HUES64 (cell line): ENCODE measurements at regions not wholly inside any gene's neighbourhood (a gene's known extent, or its start where the extent isn't known, plus 50 kb on each side); places are given as distances from the start of the nearest gene placed in this dataset.

Experiments used
- H3K27ac ChIP-seq: 2 replicates; pipeline ENCODE4 v1.7.0; 2013; ENCODE audit warnings: low read depth, low read length, inconsistent platforms
- H3K27me3 ChIP-seq: 2 replicates; pipeline ENCODE4 v1.6.1; 2013; ENCODE audit warnings: mild to moderate bottlenecking, low read length; ENCODE audit not compliant: insufficient read depth
- H3K36me3 ChIP-seq: 2 replicates; pipeline ENCODE4 v1.6.1; 2013; ENCODE audit warnings: mild to moderate bottlenecking, low read length; ENCODE audit not compliant: insufficient read depth
- H3K4me1 ChIP-seq: 2 replicates; pipeline ENCODE4 v1.6.1; 2013; ENCODE audit warnings: mild to moderate bottlenecking, low read length, moderate library complexity; ENCODE audit not compliant: insufficient read depth
- H3K4me3 ChIP-seq: 2 replicates; pipeline ENCODE4 v1.5.1; 2013; ENCODE audit warnings: mild to moderate bottlenecking, low read length, moderate library complexity
- H3K9ac ChIP-seq: 2 replicates; pipeline ENCODE4 v1.6.1; 2013; ENCODE audit warnings: mild to moderate bottlenecking, low read depth, low read length
- H3K9me3 ChIP-seq: 2 replicates; pipeline ENCODE4 v1.6.1; 2013; ENCODE audit warnings: low read depth, low read length; ENCODE audit not compliant: insufficient read depth
- WGBS: fragments of 150-250, 120-280 bp; methylation state at CpG from one replicate; pipeline ENCODE4 v1.1.7; 2013; ENCODE audit warnings: missing lambda C conversion rate; 5-methylcytosine and 5-hydroxymethylcytosine counted together

GRCh38 chr6:156600678-156601077 lies 176.5 kb upstream of the ARID1B start:
- Histone ChIP-seq H3K9ac (no peak overlapping the region), H3K9me3 (peaks cover 13% of the 10 kb centered on the region), H3K27me3 (no peaks in the 10 kb centered on the region), H3K27ac (no peak overlapping the region), H3K4me3 (no peak overlapping the region), H3K4me1 (peaks cover 6% of the 10 kb centered on the region; the same call in 1 of the 2 replicates), H3K36me3 (no peaks in the 10 kb centered on the region; the same call in 1 of the 2 replicates)
- WGBS = 85% methylated on average over 9 of the region's 9 CpGs

- Histone ChIP-seq H3K4me1 (peaks cover 6% of the 10 kb centered on the region; the same call in 1 of the 2 replicates), H3K4me3 (no peak overlapping the region), H3K27ac (no peak overlapping the region), H3K27me3 (no peaks in the 10 kb centered on the region), H3K36me3 (no peaks in the 10 kb centered on the region; the same call in 1 of the 2 replicates), H3K9me3 (peaks cover 13% of the 10 kb centered on the region), H3K9ac (no peak overlapping the region)
- 90% methylated on average over 5 of the region's 5 CpGs for WGBS
These were observed 177.1 kb upstream of the ARID1B start for GRCh38 chr6:156599978-156600590.

DNA sequence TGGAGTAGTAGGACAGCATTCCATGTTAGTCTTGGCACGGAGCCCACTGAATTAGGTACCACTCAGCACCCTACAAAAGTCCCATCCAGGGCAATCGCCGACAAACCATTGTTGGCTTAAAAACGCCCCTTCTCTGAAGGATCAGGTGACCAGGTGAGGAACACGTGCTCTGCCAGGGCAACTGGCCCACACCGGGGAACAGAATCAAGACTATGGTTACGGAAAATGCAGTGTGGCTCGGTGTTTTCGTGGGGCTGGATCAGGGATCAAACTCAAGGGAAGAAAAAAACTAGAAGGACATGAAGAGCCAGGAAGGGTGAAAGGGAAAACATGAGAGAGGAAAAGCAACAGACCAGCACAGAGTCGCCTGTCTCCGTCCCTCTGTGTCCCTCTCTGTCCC lies 177.8 kb upstream of the ARID1B start:
- Histone ChIP-seq H3K4me3 (no peak overlapping the region), H3K9me3 (peaks cover 10% of the 10 kb centered on the region), H3K9ac (no peak overlapping the region), H3K27ac (no peak overlapping the region), H3K27me3 (no peaks in the 10 kb centered on the region), H3K4me1 (peaks cover 6% of the 10 kb centered on the region; the same call in 1 of the 2 replicates), H3K36me3 (no peaks in the 10 kb centered on the region; the same call in 1 of the 2 replicates)
- 93% methylated on average over 11 of the region's 11 CpGs for whole genome bisulfite sequencing

- H3K4me3 ChIP-seq = no peak overlapping the region
- H3K36me3 ChIP-seq = no peaks in the 10 kb centered on the region
- H3K4me1 ChIP-seq = peaks cover 6% of the 10 kb centered on the region; the same call in 1 of the 2 replicates
- H3K27ac ChIP-seq = no peak overlapping the region
- peaks cover 7% of the 10 kb centered on the region for H3K9me3 ChIP-seq
- no peak overlapping the region for H3K9ac ChIP-seq
- H3K27me3 ChIP-seq = no peaks in the 10 kb centered on the region
- 95% methylated on average over 6 of the region's 6 CpGs for WGBS
These were observed 178.4 kb upstream of the ARID1B start for GRCh38 chr6:156598855-156599180.

GRCh38 chr6:156598071-156598854 lies 178.9 kb upstream of the ARID1B start:
- Histone ChIP-seq H3K9me3 (peaks cover 1% of the 10 kb centered on the region; the same call in 1 of the 2 replicates), H3K4me3 (no peak overlapping the region), H3K27me3 (no peaks in the 10 kb centered on the region), H3K36me3 (no peaks in the 10 kb centered on the region), H3K9ac (no peak overlapping the region), H3K4me1 (peaks cover 6% of the 10 kb centered on the region; the same call in 1 of the 2 replicates), H3K27ac (no peak overlapping the region)
- WGBS = 68% methylated on average over 22 of the region's 22 CpGs

- Histone ChIP-seq H3K27me3 (no peaks in the 10 kb centered on the region), H3K9me3 (no peaks in the 10 kb centered on the region), H3K4me3 (no peak overlapping the region), H3K36me3 (no peaks in the 10 kb centered on the region), H3K4me1 (peaks cover 6% of the 10 kb centered on the region; the same call in 1 of the 2 replicates), H3K27ac (no peak overlapping the region), H3K9ac (no peak overlapping the region)
- WGBS = 82% methylated on average over 5 of the region's 5 CpGs
These were observed 180.1 kb upstream of the ARID1B start for GRCh38 chr6:156597095-156597494.

DNA sequence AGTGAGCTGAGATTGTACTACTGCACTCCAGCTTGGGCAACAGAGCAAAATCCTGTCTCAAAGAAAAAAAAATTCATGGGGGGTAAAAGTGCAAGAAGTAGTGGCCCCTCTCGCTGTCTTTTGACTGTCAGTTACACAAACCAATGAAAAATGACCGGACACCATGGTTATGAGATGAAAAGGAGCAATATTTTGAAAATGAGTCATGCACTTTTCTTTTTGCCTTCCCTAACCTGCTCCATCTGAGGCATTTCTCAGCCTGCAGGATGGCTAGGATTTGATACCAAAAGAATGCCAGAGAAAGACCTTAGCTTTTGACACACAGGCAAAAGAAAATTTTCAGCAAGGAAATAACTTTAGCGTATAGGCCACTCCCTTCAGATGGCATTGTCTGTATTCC lies 181.7 kb upstream of the ARID1B start:
- no peak overlapping the region for H3K4me3 ChIP-seq
- no peak overlapping the region for H3K9ac ChIP-seq
- H3K36me3 ChIP-seq = no peaks in the 10 kb centered on the region
- no peaks in the 10 kb centered on the region for H3K27me3 ChIP-seq
- 94% methylated on average over 3 of the region's 3 CpGs for WGBS
- H3K27ac ChIP-seq = no peak overlapping the region
- H3K9me3 ChIP-seq = no peaks in the 10 kb centered on the region
- peaks cover 6% of the 10 kb centered on the region; the same call in 1 of the 2 replicates for H3K4me1 ChIP-seq

DNA sequence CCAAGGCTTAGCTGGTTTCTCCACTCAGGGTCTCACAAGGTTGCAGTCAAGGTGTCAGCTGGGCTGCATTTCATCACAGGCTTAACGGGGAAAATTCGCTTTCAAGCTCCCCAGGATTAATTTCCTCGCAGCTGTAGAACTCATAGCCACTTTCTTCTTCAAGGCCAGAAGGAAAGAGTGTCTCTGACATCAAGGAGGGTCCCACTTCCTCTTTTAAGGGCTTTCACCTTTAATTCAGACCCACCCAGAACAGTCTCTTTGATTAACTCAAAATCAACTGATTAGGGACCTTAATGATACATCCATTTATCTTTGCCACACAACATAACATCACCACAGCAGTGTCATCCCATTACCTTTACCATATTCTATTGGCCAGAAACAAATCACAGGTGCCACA lies 183.3 kb upstream of the ARID1B start:
- WGBS = 90% methylated on average over 3 of the region's 3 CpGs

DNA sequence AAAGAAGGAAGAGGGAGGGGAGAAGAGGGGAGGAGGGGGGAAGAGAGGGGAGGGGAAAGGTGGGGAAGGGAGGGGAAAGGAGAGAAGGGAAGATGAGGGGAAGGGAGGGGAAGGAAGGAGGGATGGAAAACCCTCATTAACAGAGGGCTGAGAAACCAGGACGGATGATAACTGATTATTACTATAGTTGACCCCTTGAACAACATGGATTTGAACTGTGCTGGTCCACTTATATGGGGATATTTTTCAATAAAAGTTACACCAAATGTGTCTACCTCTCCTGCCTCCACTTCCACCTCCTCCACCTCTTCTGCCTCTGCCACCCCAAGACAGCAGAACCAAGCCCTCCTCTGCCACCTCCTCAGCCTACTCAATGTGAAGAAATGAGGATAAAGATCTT lies 184.1 kb upstream of the ARID1B start:
- Histone ChIP-seq H3K36me3 (no peaks in the 10 kb centered on the region), H3K9ac (no peak overlapping the region), H3K4me3 (no peak overlapping the region), H3K27ac (no peak overlapping the region), H3K27me3 (no peaks in the 10 kb centered on the region), H3K4me1 (no peaks in the 10 kb centered on the region; the same call in 1 of the 2 replicates), H3K9me3 (no peaks in the 10 kb centered on the region)
- WGBS = 100% methylated on average over 1 of the region's 1 CpG

More for the DNA sequence above, 183.3 kb upstream of the ARID1B start:
- no peaks in the 10 kb centered on the region for H3K36me3 ChIP-seq
- no peak overlapping the region for H3K27ac ChIP-seq
- no peak overlapping the region for H3K4me3 ChIP-seq
- no peaks in the 10 kb centered on the region for H3K27me3 ChIP-seq
- H3K9me3 ChIP-seq = no peaks in the 10 kb centered on the region
- no peak overlapping the region for H3K9ac ChIP-seq
- peaks cover 4% of the 10 kb centered on the region; the same call in 1 of the 2 replicates for H3K4me1 ChIP-seq

DNA sequence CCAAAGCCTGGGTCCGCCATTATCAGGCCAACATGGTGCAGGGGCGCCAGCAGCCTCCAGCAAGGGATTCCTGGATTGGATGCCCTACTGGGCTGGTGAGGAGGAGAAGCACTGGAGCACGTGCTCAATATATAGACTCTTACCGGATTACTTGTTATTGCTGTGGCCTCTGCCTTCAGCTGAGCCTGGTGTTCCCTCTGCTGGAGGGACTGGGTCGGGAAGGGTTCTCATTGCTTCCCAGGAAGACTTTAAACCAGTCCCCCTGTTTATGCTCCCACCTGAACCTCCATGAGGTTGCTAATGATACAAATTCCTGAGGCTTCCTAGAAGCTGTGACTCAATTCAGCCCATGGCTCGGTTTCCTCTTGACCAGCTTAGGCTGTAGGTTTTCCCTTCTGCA lies 186.7 kb upstream of the ARID1B start:
- Histone ChIP-seq H3K27ac (no peak overlapping the region), H3K9ac (no peak overlapping the region), H3K4me3 (no peak overlapping the region), H3K36me3 (no peaks in the 10 kb centered on the region), H3K9me3 (no peaks in the 10 kb centered on the region), H3K4me1 (peaks cover 4% of the 10 kb centered on the region; the same call in 1 of the 2 replicates), H3K27me3 (no peaks in the 10 kb centered on the region)
- 83% methylated on average over 6 of the region's 6 CpGs for WGBS

DNA sequence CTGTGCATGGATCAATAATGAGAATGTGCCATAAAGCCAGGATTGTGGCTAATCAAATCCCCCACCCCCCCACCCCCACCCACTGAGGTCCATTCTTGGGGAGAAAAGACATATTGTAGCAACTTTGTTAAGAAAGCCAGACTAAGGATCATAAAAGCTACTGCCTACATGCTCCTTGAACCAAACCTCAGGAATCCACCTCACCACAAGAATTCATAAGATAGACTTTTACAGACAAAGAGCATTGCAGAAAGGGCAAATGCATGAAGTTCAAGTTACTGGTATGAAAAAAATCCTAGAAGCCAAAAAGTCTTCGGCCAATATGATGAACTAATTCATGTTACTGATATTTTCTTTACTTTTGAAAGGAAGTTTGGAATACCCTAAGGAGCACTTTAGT lies 187.9 kb upstream of the ARID1B start:
- H3K27ac ChIP-seq = no peak overlapping the region
- H3K36me3 ChIP-seq = no peaks in the 10 kb centered on the region
- peaks cover 4% of the 10 kb centered on the region; the same call in 1 of the 2 replicates for H3K4me1 ChIP-seq
- H3K9me3 ChIP-seq = no peaks in the 10 kb centered on the region
- H3K4me3 ChIP-seq = no peak overlapping the region
- no peak overlapping the region for H3K9ac ChIP-seq
- H3K27me3 ChIP-seq = no peaks in the 10 kb centered on the region
- WGBS = 100% methylated on average over 1 of the region's 1 CpG
